GM18951 (cell line): ENCODE measurements at regions not wholly inside any gene's neighbourhood (a gene's known extent, or its start where the extent isn't known, plus 50 kb on each side); places are given as distances from the start of the nearest gene placed in this dataset.

ENCODE experiments used
- POLR2A ChIP-seq: IDR thresholded peaks from 4 replicates; pipeline ENCODE4 v1.6.1; 2011; ENCODE audit warnings: mild to moderate bottlenecking; ENCODE audit not compliant: insufficient read length, insufficient read depth; ENCODE audit errors: extremely low read depth
- in situ Hi-C: fragments of 300-500 bp; cut with MboI; formaldehyde crosslinking; loops from one replicate; pipeline ENCODE4 v1.12.0; 2022; ENCODE audit warnings: low sequenced_read_pairs, mixed read lengths, inconsistent platforms; ENCODE audit not compliant: unreplicated experiment

GRCh38 chr12:93183940-93184671 lies 193.6 kb upstream of the NUDT4 start:
- in situ Hi-C loops = no loop called here
- TF ChIP-seq POLR2A = peak; percentile 24

GRCh38 chr12:93184672-93185368 lies 192.9 kb upstream of the NUDT4 start:
- in situ Hi-C loops = no loop called here
- no peak for TF ChIP-seq POLR2A

GRCh38 chr12:93185369-93185741 lies 192.4 kb upstream of the NUDT4 start:
- in situ Hi-C loops = no loop called here

GRCh38 chr12:93186131-93186530 lies 191.6 kb upstream of the NUDT4 start:
- in situ Hi-C loops = no loop called here
- TF ChIP-seq POLR2A = no peak

More at GRCh38 chr12:93185369-93185741, 192.4 kb upstream of the NUDT4 start:
- no peak for TF ChIP-seq POLR2A

GRCh38 chr12:93186621-93187020 lies 191.1 kb upstream of the NUDT4 start:
- in situ Hi-C loops = no loop called here
- no peak for TF ChIP-seq POLR2A

- in situ Hi-C loops = no loop called here
- TF ChIP-seq POLR2A = no peak
Measured at GRCh38 chr12:93191423-93191822, 186.3 kb upstream of the NUDT4 start.

GRCh38 chr12:93191956-93192355 lies 185.8 kb upstream of the NUDT4 start:
- in situ Hi-C loops = no loop called here

GRCh38 chr12:93192878-93193277 lies 184.8 kb upstream of the NUDT4 start:
- TF ChIP-seq POLR2A = no peak
- in situ Hi-C loops = no loop called here

More at GRCh38 chr12:93191956-93192355, 185.8 kb upstream of the NUDT4 start:
- TF ChIP-seq POLR2A = no peak

- no peak for TF ChIP-seq POLR2A
- in situ Hi-C loops = no loop called here
Measured at GRCh38 chr12:93195511-93195910, 182.2 kb upstream of the NUDT4 start.

GRCh38 chr12:93197067-93197593 lies 180.6 kb upstream of the NUDT4 start:
- TF ChIP-seq POLR2A = no peak
- in situ Hi-C loops = no loop called here

GRCh38 chr12:93198086-93198485 lies 179.6 kb upstream of the NUDT4 start:
- in situ Hi-C loops = no loop called here
- TF ChIP-seq POLR2A = no peak

- no peak for TF ChIP-seq POLR2A
- in situ Hi-C loops = no loop called here
Measured at GRCh38 chr12:93199831-93200236, 177.9 kb upstream of the NUDT4 start.

GRCh38 chr12:93200291-93200917 lies 177.3 kb upstream of the NUDT4 start:
- no peak for TF ChIP-seq POLR2A
- in situ Hi-C loops = no loop called here

- in situ Hi-C loops = no loop called here
- TF ChIP-seq POLR2A = no peak
Measured at GRCh38 chr12:93201990-93202389, 175.7 kb upstream of the NUDT4 start.

- no peak for TF ChIP-seq POLR2A
- in situ Hi-C loops = no loop called here
Measured at GRCh38 chr12:93202688-93203087, 175.0 kb upstream of the NUDT4 start.
